Right lobe of liver (tissue), 6 donors: ENCODE measurements at regions not wholly inside any gene's neighbourhood (a gene's known extent, or its start where the extent isn't known, plus 50 kb on each side); places are given as distances from the start of the nearest gene placed in this dataset.

Source experiments
- ATAC-seq, 4 donors: fragments of 200-7000 bp; cut with Tn5 transposase; one replicate each; pipeline ENCODE4 v1.9.1; 2020; ENCODE audit warnings: mild to moderate bottlenecking in 4 of 4, moderate library complexity in 4 of 4
- DNase-seq, 3 donors: peaks; one replicate each; pipeline ENCODE4 v3.0.0-alpha.2; 2020
- H3K27ac ChIP-seq, 3 donors: fragments of 200-600 bp; one replicate each; pipeline ENCODE4 v1.8.0; 2022
- H3K27me3 ChIP-seq, 2 donors: fragments of 200-600 bp; one replicate each; pipeline ENCODE4 v1.8.0; 2022
- H3K36me3 ChIP-seq, 4 donors: fragments of 200-600 bp; sonication (generic) in 1 of 4; one replicate each; pipeline versions ENCODE4 v1.5.1 to v1.8.0; 2017 to 2022; ENCODE audit warnings: control low read depth in 1 of 4
- H3K4me1 ChIP-seq, 4 donors: fragments of 200-600 bp; sonication (generic) in 1 of 4; one replicate each; pipeline versions ENCODE4 v1.5.1 to v1.8.0; 2017 to 2022; ENCODE audit warnings: control low read depth in 1 of 4
- H3K4me3 ChIP-seq, 3 donors: fragments of 200-600 bp; one replicate each; pipeline ENCODE4 v1.8.0; 2022
- H3K9me3 ChIP-seq, 4 donors: fragments of 200-600 bp; sonication (generic) in 1 of 4; one replicate each; pipeline versions ENCODE4 v1.5.1 to v1.8.0; 2017 to 2022; ENCODE audit warnings: control low read depth in 1 of 4
- POLR2A ChIP-seq: fragments of 450-650 bp; IDR thresholded peaks from one replicate; pipeline ENCODE4 v1.6.1; 2017; ENCODE audit warnings: antibody characterized with exemption, mild to moderate bottlenecking
- WGBS: methylation state at CpG from one replicate; pipeline ENCODE4 v1.1.6; 2018; ENCODE audit warnings: low coverage, low lambda C conversion rate; ENCODE audit not compliant: insufficient coverage; ENCODE audit errors: missing lambda C conversion rate; 5-methylcytosine and 5-hydroxymethylcytosine counted together
- intact Hi-C, 2 donors: fragments of 100-400 bp; cut with DNase I; formaldehyde crosslinking; loops; one replicate each; pipeline versions ENCODE4 v1.11.2 to v1.14.1; 2022
- TF ChIP-seq, protein P1 (sequence below), 4 donors: fragments of 200-600 bp in 3 of 4; fragments of 450-650 bp in 1 of 4; IDR thresholded peaks; one replicate each; pipeline versions ENCODE4 v1.5.1 to v1.8.0; 2016 to 2022; ENCODE audit warnings: antibody characterized with exemption in 4 of 4, mild to moderate bottlenecking in 2 of 4
- donor health status: DM: no; HTN: yes; CAD: no.
- donor health status: DM: no; HTN: no; CAD: no.
- donor health status: DM: no; HTN: no; CAD: no.
- donor health status: DM: no; HTN: yes; CAD: no.
- donor health status: DM: no; HTN: yes; CAD: no.

DNA sequence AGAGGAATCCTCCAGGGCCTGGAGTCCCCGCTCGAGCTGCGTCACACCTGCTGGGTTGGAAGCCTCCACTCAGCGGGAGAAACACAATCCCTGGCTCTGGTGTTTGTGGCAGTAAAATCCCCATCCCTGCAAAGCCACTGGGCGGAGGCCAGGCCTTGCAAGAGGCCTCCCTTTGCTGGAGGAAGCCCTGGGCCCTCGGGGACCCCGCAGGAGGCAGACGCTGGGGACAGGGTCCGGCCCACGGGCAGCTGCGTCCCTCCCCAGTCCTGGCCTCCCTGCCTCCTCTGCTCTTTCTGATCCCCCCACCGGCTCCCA lies 194.7 kb downstream of the BRD1 start:
- H3K27ac ChIP-seq = no peak overlapping the region
- intact Hi-C loops = no loop called here
- ATAC-seq = no peak

DNA sequence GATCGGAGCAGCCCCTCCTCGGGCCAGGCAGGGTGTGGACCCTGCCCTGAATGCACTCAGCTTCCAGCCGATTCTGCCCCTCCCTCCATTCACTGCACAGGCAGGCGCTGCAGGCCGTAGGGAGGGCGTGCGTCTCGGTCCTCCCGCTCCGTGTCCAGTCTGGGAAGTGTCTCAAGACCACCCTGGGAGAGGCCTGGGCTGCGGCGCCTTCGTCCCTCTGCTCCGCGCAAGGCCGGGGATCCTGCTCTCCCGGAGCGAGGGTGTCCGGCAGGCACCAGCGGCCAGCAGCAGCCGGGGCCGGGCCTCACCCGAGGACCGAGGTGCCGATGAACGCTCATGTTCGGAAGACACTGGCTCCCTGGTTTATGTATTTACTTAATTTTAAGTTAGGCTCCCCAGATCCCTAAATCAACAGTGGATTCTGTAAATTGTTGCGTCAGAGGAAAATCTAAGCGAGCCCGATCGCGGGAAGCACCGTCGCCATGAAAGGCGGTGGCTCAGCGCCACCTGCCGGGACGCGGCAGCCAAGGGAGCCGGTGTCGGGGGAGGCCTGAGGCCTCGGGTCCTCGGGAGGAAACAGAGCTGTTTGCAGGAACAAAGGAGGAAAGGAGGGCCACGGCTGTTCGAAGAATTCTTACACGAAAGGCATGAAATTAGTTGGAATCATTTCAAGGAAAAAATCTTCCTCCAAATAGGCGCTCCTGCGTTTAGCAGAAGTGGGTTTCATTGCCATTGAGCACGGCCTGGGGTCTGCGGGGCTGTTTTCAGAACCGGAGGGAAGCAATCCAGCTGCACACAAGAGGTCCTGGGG lies 195.3 kb downstream of the BRD1 start:
- DNase-seq = peak; percentile 63 to 68 (median 65)

More for the DNA sequence above, 194.7 kb downstream of the BRD1 start:
- Histone ChIP-seq H3K27me3 (no peaks in the 10 kb centered on the region), H3K36me3 (no peaks in the 10 kb centered on the region), H3K4me1 (no peaks in the 10 kb centered on the region), H3K4me3 (no peak overlapping the region), H3K9me3 (no peaks in the 10 kb centered on the region)
- DNase-seq = peak in 1 of 3 donors; percentile 40
- WGBS = 27% methylated on average over 3 of the region's 12 CpGs
- TF ChIP-seq POLR2A = no peak
- TF ChIP-seq, protein P1, sequence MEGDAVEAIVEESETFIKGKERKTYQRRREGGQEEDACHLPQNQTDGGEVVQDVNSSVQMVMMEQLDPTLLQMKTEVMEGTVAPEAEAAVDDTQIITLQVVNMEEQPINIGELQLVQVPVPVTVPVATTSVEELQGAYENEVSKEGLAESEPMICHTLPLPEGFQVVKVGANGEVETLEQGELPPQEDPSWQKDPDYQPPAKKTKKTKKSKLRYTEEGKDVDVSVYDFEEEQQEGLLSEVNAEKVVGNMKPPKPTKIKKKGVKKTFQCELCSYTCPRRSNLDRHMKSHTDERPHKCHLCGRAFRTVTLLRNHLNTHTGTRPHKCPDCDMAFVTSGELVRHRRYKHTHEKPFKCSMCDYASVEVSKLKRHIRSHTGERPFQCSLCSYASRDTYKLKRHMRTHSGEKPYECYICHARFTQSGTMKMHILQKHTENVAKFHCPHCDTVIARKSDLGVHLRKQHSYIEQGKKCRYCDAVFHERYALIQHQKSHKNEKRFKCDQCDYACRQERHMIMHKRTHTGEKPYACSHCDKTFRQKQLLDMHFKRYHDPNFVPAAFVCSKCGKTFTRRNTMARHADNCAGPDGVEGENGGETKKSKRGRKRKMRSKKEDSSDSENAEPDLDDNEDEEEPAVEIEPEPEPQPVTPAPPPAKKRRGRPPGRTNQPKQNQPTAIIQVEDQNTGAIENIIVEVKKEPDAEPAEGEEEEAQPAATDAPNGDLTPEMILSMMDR (IDR thresholded peaks at IDR 0.05) = no peak

DNA sequence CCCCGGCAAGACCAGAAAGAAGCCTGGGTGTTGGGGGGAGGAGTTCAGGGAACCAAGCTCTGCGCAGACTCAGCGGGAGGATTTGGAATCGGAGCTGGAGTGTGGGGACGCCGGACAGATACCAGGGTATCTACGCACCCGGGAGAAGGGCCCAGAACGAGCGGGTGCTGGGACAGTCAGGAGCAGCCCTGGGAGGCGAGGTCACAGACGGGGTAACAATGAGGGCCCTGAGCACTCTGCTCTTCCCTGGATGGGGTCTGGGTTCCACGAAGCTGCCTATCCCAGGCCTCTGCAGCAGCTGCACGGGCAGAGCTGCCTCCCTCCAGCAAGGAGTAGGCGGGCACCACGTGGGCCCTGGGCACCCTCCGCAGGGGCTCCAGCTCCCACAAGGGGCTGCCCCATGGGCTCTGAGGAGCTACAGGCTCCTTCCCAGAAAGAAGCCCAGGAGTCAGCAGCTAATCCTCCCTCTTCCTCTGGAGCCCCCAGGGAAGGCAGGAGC lies 197.2 kb downstream of the BRD1 start:
- Histone ChIP-seq H3K27ac (no peak overlapping the region), H3K4me1 (no peaks in the 10 kb centered on the region), H3K9me3 (no peaks in the 10 kb centered on the region), H3K27me3 (no peaks in the 10 kb centered on the region), H3K4me3 (no peak overlapping the region), H3K36me3 (no peaks in the 10 kb centered on the region)
- no CpG with 5 or more reads among the region's 17 CpGs for WGBS
- DNase-seq = peak in 1 of 3 donors; percentile 35
- TF ChIP-seq, protein P1 (IDR thresholded peaks at IDR 0.05) = no peak
- no peak for TF ChIP-seq POLR2A
- intact Hi-C loops = no loop called here
- ATAC-seq = no peak

More for the DNA sequence above, 195.3 kb downstream of the BRD1 start:
- Histone ChIP-seq H3K27me3 (no peaks in the 10 kb centered on the region), H3K4me1 (no peaks in the 10 kb centered on the region), H3K36me3 (no peaks in the 10 kb centered on the region), H3K9me3 (no peaks in the 10 kb centered on the region), H3K4me3 (peak overlapping the region in 2 of 3 donors; percentile 22 to 32), H3K27ac (no peak overlapping the region)
- WGBS = 4% methylated on average over 19 of the region's 51 CpGs
- intact Hi-C loops = no loop called here
- TF ChIP-seq, protein P1 (IDR thresholded peaks at IDR 0.05) = peak; percentile 52 to 88 (median 83)
- no peak for TF ChIP-seq POLR2A
- ATAC-seq = peak; percentile 62 to 85 (median 79)

DNA sequence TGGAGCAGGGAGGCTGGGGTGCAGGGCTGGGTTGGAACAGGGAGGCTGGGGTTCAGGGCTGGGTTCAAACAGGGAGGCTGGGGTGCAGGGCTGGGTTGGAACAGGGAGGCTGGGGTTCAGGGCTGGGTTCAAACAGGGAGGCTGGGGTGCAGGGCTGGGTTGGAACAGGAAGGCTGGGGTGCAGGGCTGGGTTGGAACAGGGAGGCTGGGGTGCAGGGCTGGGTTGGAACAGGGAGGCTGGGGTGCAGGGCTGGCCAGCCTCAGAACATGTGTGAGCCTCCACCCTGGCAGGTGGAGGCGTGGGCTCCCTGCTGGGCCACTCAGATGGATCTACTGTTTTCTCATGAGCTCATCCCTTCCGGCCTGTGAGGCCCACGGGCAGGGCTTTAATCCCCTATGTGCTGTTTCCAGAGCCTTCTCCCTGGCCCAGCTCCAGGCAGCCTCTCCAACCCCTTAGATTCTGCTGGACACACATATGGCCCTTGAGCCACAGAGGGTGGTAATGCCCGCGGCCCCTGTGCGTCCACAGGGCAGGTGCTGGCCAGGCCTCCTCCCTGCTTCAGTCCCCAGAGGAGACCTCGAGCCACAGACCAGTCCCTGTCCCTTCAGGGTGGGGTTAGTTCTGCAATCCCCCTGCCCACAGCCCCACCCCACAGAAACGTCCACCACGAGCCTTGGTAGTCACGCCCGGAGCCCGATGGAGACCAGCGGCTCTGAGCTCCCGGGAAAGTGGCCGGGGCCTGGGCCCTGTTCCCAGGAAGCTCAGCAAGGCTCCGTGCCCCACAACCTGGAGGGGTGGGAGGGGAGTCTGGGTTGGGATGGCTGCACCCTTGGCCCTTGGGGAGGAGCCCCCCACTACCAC lies 197.9 kb downstream of the BRD1 start:
- Histone ChIP-seq H3K36me3 (no peaks in the 10 kb centered on the region), H3K4me3 (no peak overlapping the region), H3K9me3 (no peaks in the 10 kb centered on the region), H3K27me3 (no peaks in the 10 kb centered on the region), H3K27ac (no peak overlapping the region), H3K4me1 (no peaks in the 10 kb centered on the region)
- intact Hi-C loops = no loop called here
- ATAC-seq = no peak
- 65% methylated on average over 2 of the region's 16 CpGs for WGBS
- TF ChIP-seq POLR2A = no peak
- TF ChIP-seq, protein P1 (IDR thresholded peaks at IDR 0.05) = no peak
- peak in 1 of 3 donors; percentile 46 for DNase-seq
